ENCODE measurements at regions not wholly inside any gene's neighbourhood (a gene's known extent, or its start where the extent isn't known, plus 50 kb on each side); places are given as distances from the start of the nearest gene placed in this dataset.
"Not testable (repeated sequence)": the region's sequence is repeated elsewhere in the genome, so short reads cannot be mapped to it uniquely, and the experiment has no call there.

- H3K4me3 ChIP-seq (ENCODE audit: low read length) = no peak overlapping the region
- DNase-seq (ENCODE audit: low read depth, low spot score) = no peak
Measured at GRCh38 chr12:124205405-124205804, 89.5 kb upstream of the RFLNA start.

GRCh38 chr12:124207049-124207448, 87.8 kb upstream of the RFLNA start:
- DNase-seq (ENCODE audit: low read depth, low spot score) = no peak
- H3K4me3 ChIP-seq (ENCODE audit: low read length) = no peak overlapping the region

- DNase-seq (ENCODE audit: low read depth, low spot score) = no peak
- no peak overlapping the region for H3K4me3 ChIP-seq (ENCODE audit: low read length)
Measured at GRCh38 chr12:124207617-124208016, 87.3 kb upstream of the RFLNA start.

GRCh38 chr12:124208489-124208888, 86.4 kb upstream of the RFLNA start:
- DNase-seq (ENCODE audit: low read depth, low spot score) = no peak

GRCh38 chr12:124210991-124211577, 83.8 kb upstream of the RFLNA start:
- no peak overlapping the region for H3K4me3 ChIP-seq (ENCODE audit: low read length)
- DNase-seq (ENCODE audit: low read depth, low spot score) = no peak

More at GRCh38 chr12:124208489-124208888, 86.4 kb upstream of the RFLNA start:
- no peak overlapping the region for H3K4me3 ChIP-seq (ENCODE audit: low read length)

GRCh38 chr12:124211753-124212152, 83.1 kb upstream of the RFLNA start:
- DNase-seq (ENCODE audit: low read depth, low spot score) = no peak
- H3K4me3 ChIP-seq (ENCODE audit: low read length) = no peak overlapping the region

- no peak for DNase-seq (ENCODE audit: low read depth, low spot score)
- no peak overlapping the region for H3K4me3 ChIP-seq (ENCODE audit: low read length)
Measured at GRCh38 chr12:124213666-124214347, 81.1 kb upstream of the RFLNA start.

GRCh38 chr12:124214574-124214973, 80.3 kb upstream of the RFLNA start:
- no peak overlapping the region for H3K4me3 ChIP-seq (ENCODE audit: low read length)
- DNase-seq (ENCODE audit: low read depth, low spot score) = no peak

- no peak overlapping the region for H3K4me3 ChIP-seq (ENCODE audit: low read length)
- DNase-seq (ENCODE audit: low read depth, low spot score) = no peak
Measured at GRCh38 chr12:124216966-124217365, 77.9 kb upstream of the RFLNA start.

GRCh38 chr12:124217508-124218242, 77.2 kb upstream of the RFLNA start:
- no peak overlapping the region for H3K4me3 ChIP-seq (ENCODE audit: low read length)
- DNase-seq (ENCODE audit: low read depth, low spot score) = no peak

- H3K4me3 ChIP-seq (ENCODE audit: low read length) = no peak overlapping the region
- no peak for DNase-seq (ENCODE audit: low read depth, low spot score)
Measured at GRCh38 chr12:124218243-124218560, 76.7 kb upstream of the RFLNA start.

- H3K4me3 ChIP-seq (ENCODE audit: low read length); DNase-seq (ENCODE audit: low read depth, low spot score): not testable (repeated sequence)
Measured at GRCh38 chr12:124218650-124219049, 76.2 kb upstream of the RFLNA start.

GRCh38 chr12:124222368-124223245, 72.3 kb upstream of the RFLNA start:
- H3K4me3 ChIP-seq (ENCODE audit: low read length) = no peak overlapping the region
- DNase-seq (ENCODE audit: low read depth, low spot score) = no peak

GRCh38 chr12:124223733-124224138, 71.2 kb upstream of the RFLNA start:
- peak overlapping the region; percentile 7; the same call in 1 of the 2 replicates for H3K4me3 ChIP-seq (ENCODE audit: low read length)
- peak; percentile 99 for DNase-seq (ENCODE audit: low read depth, low spot score)

GRCh38 chr12:124224535-124225110, 70.3 kb upstream of the RFLNA start:
- no peak for DNase-seq (ENCODE audit: low read depth, low spot score)
- no peak overlapping the region for H3K4me3 ChIP-seq (ENCODE audit: low read length)

GRCh38 chr12:124225730-124226129, 69.2 kb upstream of the RFLNA start:
- H3K4me3 ChIP-seq (ENCODE audit: low read length) = no peak overlapping the region
- no peak for DNase-seq (ENCODE audit: low read depth, low spot score)

- H3K4me3 ChIP-seq (ENCODE audit: low read length) = no peak overlapping the region
- peak; percentile 63 for DNase-seq (ENCODE audit: low read depth, low spot score)
Measured at GRCh38 chr12:124227951-124228711, 66.8 kb upstream of the RFLNA start.

- no peak for DNase-seq (ENCODE audit: low read depth, low spot score)
Measured at GRCh38 chr12:124229520-124229919, 65.4 kb upstream of the RFLNA start.

More at GRCh38 chr12:124229520-124229919, 65.4 kb upstream of the RFLNA start:
- H3K4me3 ChIP-seq (ENCODE audit: low read length) = no peak overlapping the region
